ENCODE measurements at regions not wholly inside any gene's neighbourhood (a gene's known extent, or its start where the extent isn't known, plus 50 kb on each side); places are given as distances from the start of the nearest gene placed in this dataset.

- intact Hi-C loops (cut with DNase I) = no loop called here
- no peak for DNase-seq
Measured at GRCh38 chr13:30128591-30128990, 178.8 kb downstream of the KATNAL1 start.

- intact Hi-C loops (cut with DNase I) = no loop called here
- DNase-seq = no peak
Measured at GRCh38 chr13:30128095-30128494, 179.3 kb downstream of the KATNAL1 start.

- no peak for DNase-seq
- intact Hi-C loops (cut with DNase I) = no loop called here
Measured at GRCh38 chr13:30126903-30127428, 180.4 kb downstream of the KATNAL1 start.

- intact Hi-C loops (cut with DNase I) = no loop called here
- no peak for DNase-seq
Measured at GRCh38 chr13:30125422-30126073, 181.8 kb downstream of the KATNAL1 start.

GRCh38 chr13:30124131-30124768, 183.1 kb downstream of the KATNAL1 start:
- no peak for DNase-seq
- intact Hi-C loops (cut with DNase I) = no loop called here

GRCh38 chr13:30123575-30123974, 183.8 kb downstream of the KATNAL1 start:
- no peak for DNase-seq
- intact Hi-C loops (cut with DNase I) = no loop called here

- intact Hi-C loops (cut with DNase I) = no loop called here
Measured at GRCh38 chr13:30121666-30122065, 185.7 kb downstream of the KATNAL1 start.

GRCh38 chr13:30121244-30121643, 186.1 kb downstream of the KATNAL1 start:
- DNase-seq = no peak
- intact Hi-C loops (cut with DNase I) = no loop called here

More at GRCh38 chr13:30121666-30122065, 185.7 kb downstream of the KATNAL1 start:
- DNase-seq = no peak

- DNase-seq = no peak
- intact Hi-C loops (cut with DNase I) = no loop called here
Measured at GRCh38 chr13:30120133-30120822, 187.1 kb downstream of the KATNAL1 start.

- DNase-seq = no peak
- intact Hi-C loops (cut with DNase I) = loop anchor here (10.0 kb wide), 1 partner anchor 525 kb away; the partner anchor contains the start of gene SLC7A1
Measured at GRCh38 chr13:30119476-30119875, 187.9 kb downstream of the KATNAL1 start.

GRCh38 chr13:30116379-30116778, 191.0 kb downstream of the KATNAL1 start:
- intact Hi-C loops (cut with DNase I) = loop anchor here (10.0 kb wide), 1 partner anchor 522 kb away; the partner anchor contains the start of gene SLC7A1
- DNase-seq = no peak

- intact Hi-C loops (cut with DNase I) = loop anchor here (2.0 to 10.0 kb wide), 2 partner anchors 344 to 520 kb away; partner anchors contain the start of gene SLC7A1
- no peak for DNase-seq
Measured at GRCh38 chr13:30115257-30115600, 192.1 kb downstream of the KATNAL1 start.

- intact Hi-C loops (cut with DNase I) = loop anchor here (2.0 to 10.0 kb wide), 2 partner anchors 344 to 520 kb away; partner anchors contain the start of gene SLC7A1
- peak; percentile 81 to 98 (median 92) for DNase-seq
Measured at GRCh38 chr13:30114571-30115256, 192.6 kb downstream of the KATNAL1 start.

- peak in 1 of 10 donors; percentile 11 for DNase-seq
- intact Hi-C loops (cut with DNase I) = loop anchor here (1.0 to 10.0 kb wide), 4 partner anchors 263 to 606 kb away; partner anchors contain the start of genes SLC7A1 and UBL3
Measured at GRCh38 chr13:30113983-30114570, 193.3 kb downstream of the KATNAL1 start.

- intact Hi-C loops (cut with DNase I) = loop anchor here (1.0 to 10.0 kb wide), 3 partner anchors 263 to 605 kb away; partner anchors contain the start of genes SLC7A1 and UBL3
- DNase-seq = no peak
Measured at GRCh38 chr13:30113551-30113950, 193.8 kb downstream of the KATNAL1 start.

GRCh38 chr13:30112602-30113435, 194.5 kb downstream of the KATNAL1 start:
- peak; percentile 71 to 96 (median 83) for DNase-seq
- intact Hi-C loops (cut with DNase I) = loop anchor here (1.0 to 10.0 kb wide), 3 partner anchors 262 to 605 kb away; partner anchors contain the start of genes SLC7A1 and UBL3

GRCh38 chr13:30111810-30112209, 195.5 kb downstream of the KATNAL1 start:
- intact Hi-C loops (cut with DNase I) = loop anchor here (2.0 to 10.0 kb wide), 2 partner anchors 261 to 517 kb away; partner anchors contain the start of genes SLC7A1 and UBL3
- no peak for DNase-seq

GRCh38 chr13:30110301-30111070, 196.9 kb downstream of the KATNAL1 start:
- no peak for DNase-seq
- intact Hi-C loops (cut with DNase I) = loop anchor here (10.0 kb wide), 1 partner anchor 516 kb away; the partner anchor contains the start of gene SLC7A1

All from posterior cingulate gyrus (tissue), 11 donors.